ENCODE measurements at regions not wholly inside any gene's neighbourhood (a gene's known extent, or its start where the extent isn't known, plus 50 kb on each side); places are given as distances from the start of the nearest gene placed in this dataset.
"Not testable (repeated sequence)": the region's sequence is repeated elsewhere in the genome, so short reads cannot be mapped to it uniquely, and the experiment has no call there.

- not testable (repeated sequence) for H3K4me3 ChIP-seq (ENCODE audit: low read length); DNase-seq (ENCODE audit: low read depth, low spot score)
These were observed 215.8 kb downstream of the GOLGA6L6 start for GRCh38 chr15:20325751-20326150.

- not testable (repeated sequence) for H3K4me3 ChIP-seq (ENCODE audit: low read length); DNase-seq (ENCODE audit: low read depth, low spot score)
These were observed 224.5 kb downstream of the GOLGA6L6 start for GRCh38 chr15:20317132-20317531.

- H3K4me3 ChIP-seq (ENCODE audit: low read length); DNase-seq (ENCODE audit: low read depth, low spot score): not testable (repeated sequence)
These were observed 230.5 kb downstream of the GOLGA6L6 start for GRCh38 chr15:20311014-20311680.

DNA sequence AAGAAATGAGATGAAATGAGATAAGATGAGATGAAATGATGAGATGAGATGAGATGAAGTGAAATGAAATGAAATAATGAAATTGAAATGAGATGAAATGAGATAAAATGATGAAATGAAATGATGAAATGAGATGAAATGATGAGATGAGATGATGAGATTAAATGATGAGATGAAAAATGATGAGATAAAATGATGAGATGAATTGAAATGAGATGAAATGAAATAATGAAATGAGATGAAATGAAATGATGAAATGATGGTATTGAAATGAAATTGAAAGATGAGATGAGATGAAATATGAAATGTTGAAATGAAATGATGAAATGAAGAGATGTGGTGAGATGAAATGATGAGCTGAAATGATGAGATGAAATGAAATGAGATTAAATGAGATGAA is 231.0 kb downstream of the GOLGA6L6 start:
- no peak for DNase-seq (ENCODE audit: low read depth, low spot score)
- no peak overlapping the region for H3K4me3 ChIP-seq (ENCODE audit: low read length)

DNA sequence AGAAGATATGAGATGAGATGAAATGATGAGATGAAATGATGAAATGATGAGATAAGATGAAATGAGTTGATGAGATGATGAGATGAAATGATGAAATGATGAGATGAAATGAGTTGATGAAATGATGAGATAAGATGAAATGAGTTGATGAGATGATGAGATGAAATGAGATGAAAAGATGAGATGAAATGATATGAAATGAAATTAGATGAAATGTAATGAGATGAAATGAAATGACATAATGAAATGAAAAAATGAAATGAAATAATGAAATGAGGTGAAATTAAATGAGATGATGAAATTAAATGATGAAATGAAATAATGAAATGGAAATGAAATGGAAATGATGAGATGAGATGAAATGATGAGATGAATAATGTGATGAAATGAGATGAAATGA is 231.6 kb downstream of the GOLGA6L6 start:
- DNase-seq (ENCODE audit: low read depth, low spot score); H3K4me3 ChIP-seq (ENCODE audit: low read length): not testable (repeated sequence)

DNA sequence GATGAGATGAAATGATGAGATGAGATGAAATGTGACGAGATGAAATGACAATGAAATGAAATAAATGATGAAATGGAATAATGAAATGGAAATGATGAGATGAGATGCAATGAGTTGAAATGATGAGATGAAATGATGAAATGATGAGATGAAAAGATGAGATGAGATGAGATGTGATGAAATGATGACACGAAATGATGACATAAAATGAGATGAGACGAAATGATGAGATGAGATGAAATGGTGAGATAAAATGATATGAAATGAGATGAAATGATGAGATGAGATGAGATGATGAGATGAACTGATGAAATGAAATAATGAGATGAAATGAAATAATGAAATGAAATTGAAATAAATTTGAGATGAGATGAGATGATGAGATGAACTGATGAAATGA is 232.2 kb downstream of the GOLGA6L6 start:
- not testable (repeated sequence) for H3K4me3 ChIP-seq (ENCODE audit: low read length); DNase-seq (ENCODE audit: low read depth, low spot score)

DNA sequence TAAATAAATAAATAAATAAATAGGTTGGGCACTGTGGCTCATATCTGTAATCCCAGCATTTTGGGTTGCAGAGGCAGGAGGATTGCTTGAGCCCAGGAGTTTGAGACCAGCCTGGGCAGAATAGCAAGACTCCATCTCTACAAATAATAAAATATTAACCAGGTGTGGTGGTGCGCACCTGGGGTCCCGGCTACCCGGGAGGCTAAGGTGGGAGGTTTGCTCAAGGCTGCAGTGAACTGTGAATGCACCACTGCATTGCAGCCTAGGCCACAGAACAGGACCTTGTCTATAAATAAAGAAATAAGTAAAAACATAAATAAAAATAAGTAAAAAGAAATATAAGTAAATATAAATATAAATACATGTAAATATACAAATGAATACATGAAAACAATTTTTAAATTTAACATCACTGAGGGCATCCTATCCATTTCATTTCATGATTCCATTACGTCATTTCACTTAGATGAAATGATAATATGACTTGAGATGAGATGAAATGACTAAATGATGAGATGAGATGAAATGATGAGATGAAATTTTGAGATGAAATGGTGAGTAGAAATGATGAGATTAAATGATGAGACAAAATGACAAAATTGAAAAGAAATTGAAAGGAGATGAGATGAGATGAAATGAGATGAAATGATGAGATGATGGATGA is 233.4 kb downstream of the GOLGA6L6 start:
- DNase-seq (ENCODE audit: low read depth, low spot score), result not testable (repeated sequence)

DNA sequence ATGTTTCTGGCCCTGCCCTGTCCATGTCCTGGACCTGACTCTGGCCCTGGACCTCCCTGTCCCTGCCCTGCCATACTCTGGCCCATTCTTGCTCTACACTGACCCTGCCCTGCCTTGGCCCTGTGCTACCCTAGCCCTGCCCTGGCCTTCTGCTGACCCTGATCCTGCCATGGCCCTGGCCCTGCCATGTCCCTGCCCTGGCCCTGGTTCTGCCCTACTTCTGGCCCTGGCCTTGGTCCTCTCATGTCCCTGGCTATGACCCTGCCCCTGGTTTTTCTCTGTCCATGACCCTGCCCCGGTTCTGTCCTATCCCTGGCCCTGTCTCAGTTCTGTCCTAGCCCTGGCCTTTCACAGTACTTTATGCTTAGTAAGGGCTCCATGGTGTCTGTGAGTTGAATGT is 234.5 kb downstream of the GOLGA6L6 start:
- H3K4me3 ChIP-seq (ENCODE audit: low read length); DNase-seq (ENCODE audit: low read depth, low spot score): not testable (repeated sequence)

More for the DNA sequence above, 233.4 kb downstream of the GOLGA6L6 start:
- H3K4me3 ChIP-seq (ENCODE audit: low read length), result not testable (repeated sequence)

DNA sequence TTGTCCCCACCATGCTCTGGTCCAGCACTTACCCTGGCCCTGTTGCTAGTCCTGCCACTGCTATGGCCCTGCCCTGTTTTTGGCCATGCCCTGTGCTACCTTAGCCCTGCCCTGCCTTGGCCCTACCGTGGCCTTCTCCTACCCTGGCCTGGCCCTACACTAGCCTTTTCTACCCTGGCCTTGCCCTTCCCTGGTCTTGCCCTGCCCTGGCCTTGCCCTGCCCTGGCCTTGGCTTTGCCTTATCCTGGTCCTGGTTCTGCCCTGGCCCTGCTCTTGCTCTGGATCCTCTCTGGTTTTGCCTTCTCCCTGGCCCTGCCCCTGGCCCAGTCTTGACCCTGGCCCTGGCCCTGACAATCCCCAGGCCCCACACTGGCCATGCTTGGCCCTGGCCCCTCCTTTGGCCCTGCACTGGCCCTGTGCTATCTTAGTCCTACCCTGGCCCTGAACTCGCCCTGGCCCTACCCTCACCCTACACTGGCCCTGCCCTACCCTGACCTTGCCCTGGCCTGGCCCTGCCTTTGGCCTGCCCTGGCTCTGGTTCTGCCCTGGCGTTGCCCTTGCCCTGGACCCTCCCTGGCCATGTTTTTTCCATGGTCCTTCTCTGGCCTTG is 235.0 kb downstream of the GOLGA6L6 start:
- not testable (repeated sequence) for DNase-seq (ENCODE audit: low read depth, low spot score); H3K4me3 ChIP-seq (ENCODE audit: low read length)

DNA sequence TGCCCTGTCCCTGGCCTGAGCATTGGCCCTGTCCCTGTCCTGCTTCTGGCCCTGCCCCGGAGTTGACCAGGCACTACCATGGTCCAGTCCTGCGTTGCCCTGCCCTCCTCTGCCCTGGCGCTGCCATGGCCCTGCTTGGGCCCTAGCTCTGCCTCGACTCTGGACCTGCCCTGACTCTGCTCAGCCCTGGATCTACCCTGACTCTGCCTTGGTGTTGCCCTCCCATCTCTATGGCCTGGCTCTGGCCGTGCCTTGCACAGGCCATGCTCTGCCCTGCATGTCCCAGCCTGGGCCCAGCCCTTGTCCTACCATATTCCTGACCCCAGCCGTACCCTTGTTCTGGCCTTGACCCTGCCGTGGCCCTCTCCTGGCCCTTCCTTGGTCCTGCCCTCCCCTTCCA is 235.7 kb downstream of the GOLGA6L6 start:
- not testable (repeated sequence) for H3K4me3 ChIP-seq (ENCODE audit: low read length); DNase-seq (ENCODE audit: low read depth, low spot score)

- DNase-seq (ENCODE audit: low read depth, low spot score), result not testable (repeated sequence)
These were observed 236.6 kb downstream of the GOLGA6L6 start for GRCh38 chr15:20305015-20305465.

DNA sequence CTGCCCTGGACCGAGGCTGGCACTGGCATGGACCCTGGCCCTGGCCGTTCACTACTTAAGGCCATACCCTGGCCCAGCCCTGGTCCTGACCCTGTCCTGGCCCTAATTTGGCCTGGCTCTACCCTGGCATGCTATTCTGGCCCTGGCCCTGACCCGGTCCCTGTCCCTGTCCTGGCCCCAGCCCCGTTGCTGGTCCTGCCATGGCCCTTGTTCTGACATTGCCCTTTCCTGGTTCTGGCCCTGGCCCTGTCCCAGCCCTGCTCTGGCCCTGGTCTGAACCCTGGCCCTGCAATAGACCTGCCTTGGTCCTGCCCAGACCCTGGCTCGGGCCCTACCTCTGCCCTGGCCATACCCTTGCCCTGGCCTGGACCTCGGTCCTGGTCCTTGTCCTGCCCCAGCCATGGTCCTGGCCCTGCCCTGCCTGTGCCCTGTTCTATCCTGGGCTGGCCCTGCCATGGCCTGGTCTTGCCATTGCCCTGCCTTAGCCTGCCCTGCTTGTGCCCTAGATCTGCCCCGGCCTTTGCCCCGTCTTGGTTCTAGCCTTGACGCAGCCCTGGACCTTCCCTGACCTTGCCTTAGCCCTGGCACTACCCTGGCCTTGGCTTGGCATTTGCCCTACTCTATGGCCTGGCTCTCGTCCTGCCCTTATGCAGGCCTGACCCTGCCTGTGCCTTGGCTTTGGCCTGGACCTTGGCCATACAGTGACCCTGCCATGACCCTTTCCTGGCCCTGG is 237.2 kb downstream of the GOLGA6L6 start:
- not testable (repeated sequence) for DNase-seq (ENCODE audit: low read depth, low spot score); H3K4me3 ChIP-seq (ENCODE audit: low read length)

More at GRCh38 chr15:20305015-20305465, 236.6 kb downstream of the GOLGA6L6 start:
- not testable (repeated sequence) for H3K4me3 ChIP-seq (ENCODE audit: low read length)

- not testable (repeated sequence) for DNase-seq (ENCODE audit: low read depth, low spot score); H3K4me3 ChIP-seq (ENCODE audit: low read length)
These were observed 238.1 kb downstream of the GOLGA6L6 start for GRCh38 chr15:20303248-20304171.

- DNase-seq (ENCODE audit: low read depth, low spot score); H3K4me3 ChIP-seq (ENCODE audit: low read length): not testable (repeated sequence)
These were observed 239.2 kb downstream of the GOLGA6L6 start for GRCh38 chr15:20302141-20303069.

- not testable (repeated sequence) for DNase-seq (ENCODE audit: low read depth, low spot score); H3K4me3 ChIP-seq (ENCODE audit: low read length)
These were observed 240.0 kb downstream of the GOLGA6L6 start for GRCh38 chr15:20301471-20302081.

DNA sequence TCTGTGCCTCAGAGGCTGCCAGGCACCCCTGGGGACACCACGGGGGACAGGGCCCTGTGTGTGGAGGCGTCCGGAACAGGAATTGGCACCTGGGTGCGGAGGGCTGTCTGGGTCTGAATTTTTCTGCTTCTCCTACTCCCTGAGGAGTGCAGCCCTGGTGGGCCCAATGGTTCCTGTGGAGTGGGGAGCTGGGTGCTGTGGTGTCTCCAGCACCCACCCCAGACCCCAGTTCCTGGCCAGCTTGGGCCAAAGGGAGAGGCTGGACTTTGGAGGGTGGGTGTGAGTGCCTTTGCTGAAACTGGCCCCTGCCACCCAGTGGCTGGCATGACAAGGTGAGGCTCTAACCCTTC is 240.6 kb downstream of the GOLGA6L6 start:
- not testable (repeated sequence) for H3K4me3 ChIP-seq (ENCODE audit: low read length); DNase-seq (ENCODE audit: low read depth, low spot score)

Data from Jurkat, Clone E6-1 (cell line).